IPS-NIHi7 (cell line): ENCODE measurements at regions not wholly inside any gene's neighbourhood (a gene's known extent, or its start where the extent isn't known, plus 50 kb on each side); places are given as distances from the start of the nearest gene placed in this dataset.

Experiments
- DNase-seq: peaks from one replicate; pipeline ENCODE4 v3.0.0; 2012; ENCODE audit warnings: mixed read lengths; ENCODE audit errors: extremely low spot score

DNA sequence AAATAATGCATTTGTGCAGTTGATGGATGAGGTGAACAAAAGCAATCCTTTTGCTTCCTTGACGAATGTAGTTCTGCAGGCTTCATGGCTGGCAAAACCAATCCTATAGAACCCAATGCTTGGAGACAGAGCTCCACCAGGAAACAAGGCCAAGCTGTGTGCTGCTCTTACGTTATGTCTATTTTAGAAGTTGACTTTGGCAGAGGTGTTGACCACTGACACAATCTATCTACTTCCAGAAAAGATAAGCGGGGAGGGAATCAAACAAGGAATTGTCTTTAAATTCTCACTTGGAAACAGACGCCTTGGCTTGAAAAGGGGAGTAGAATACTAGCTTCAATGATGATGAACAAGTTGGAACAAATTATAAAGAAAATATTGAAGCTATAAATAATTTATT lies 211.2 kb downstream of the SETD4 start:
- DNase-seq = no peak

DNA sequence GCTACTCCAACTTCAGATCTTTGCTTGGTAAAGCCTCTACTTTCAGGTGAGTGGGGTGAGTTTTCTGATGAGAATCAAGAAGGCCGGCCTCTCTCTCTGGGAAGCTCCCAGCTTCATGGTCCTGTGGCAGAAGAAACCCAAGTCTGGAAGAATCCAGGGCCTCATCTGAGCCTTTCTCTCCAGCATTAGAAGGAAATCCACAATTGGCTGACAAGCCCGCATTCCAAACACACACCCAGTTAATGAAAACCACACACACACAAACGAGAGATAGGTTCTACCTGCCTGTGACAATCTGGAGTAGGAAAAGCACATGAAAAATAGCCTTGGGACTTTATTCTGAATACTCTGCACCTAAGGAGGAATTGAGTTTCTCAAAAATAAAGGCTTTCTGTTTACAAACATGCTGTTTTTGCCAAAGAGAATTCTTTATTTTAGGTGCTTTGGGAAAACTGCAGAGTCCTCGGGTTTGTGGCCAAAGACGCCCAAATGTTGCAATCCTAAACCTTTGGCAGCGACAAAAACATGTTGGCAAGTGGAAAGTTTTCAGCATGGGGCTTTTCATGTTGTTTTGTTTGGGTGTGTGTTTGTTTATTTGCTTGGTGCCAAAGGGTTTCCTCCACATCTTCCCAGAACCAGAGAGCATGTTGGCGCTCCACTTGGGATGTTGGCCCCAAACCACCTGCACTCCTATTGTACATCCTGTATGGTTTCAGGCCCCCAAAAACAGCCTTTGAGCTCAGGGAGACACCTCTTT lies 216.2 kb downstream of the SETD4 start:
- no peak for DNase-seq

DNA sequence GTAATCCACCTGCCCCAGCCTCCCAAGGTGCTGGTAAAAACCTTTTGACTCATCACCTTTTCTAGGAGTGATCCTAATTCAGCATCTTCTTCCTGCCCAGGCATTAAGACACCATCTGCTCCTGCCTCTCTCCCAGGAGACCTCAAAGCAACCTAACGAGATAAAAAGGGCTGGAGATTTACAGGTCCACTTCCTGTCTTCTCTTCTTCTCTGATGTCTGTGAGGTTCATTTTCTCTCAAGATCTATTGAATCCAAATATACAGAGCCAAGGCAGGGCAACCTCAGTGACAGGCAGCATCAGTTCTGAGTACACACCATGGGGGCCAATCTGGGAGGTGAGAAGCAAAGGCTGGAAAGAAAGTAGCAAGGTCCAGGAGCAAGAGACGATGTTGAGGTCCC lies 219.4 kb downstream of the SETD4 start:
- no peak for DNase-seq

GRCh38 chr21:35840197-35840799 lies 220.0 kb downstream of the SETD4 start:
- peak; percentile 37 for DNase-seq

- DNase-seq = no peak
Measured at GRCh38 chr21:35838987-35839763, 221.2 kb downstream of the SETD4 start.

DNA sequence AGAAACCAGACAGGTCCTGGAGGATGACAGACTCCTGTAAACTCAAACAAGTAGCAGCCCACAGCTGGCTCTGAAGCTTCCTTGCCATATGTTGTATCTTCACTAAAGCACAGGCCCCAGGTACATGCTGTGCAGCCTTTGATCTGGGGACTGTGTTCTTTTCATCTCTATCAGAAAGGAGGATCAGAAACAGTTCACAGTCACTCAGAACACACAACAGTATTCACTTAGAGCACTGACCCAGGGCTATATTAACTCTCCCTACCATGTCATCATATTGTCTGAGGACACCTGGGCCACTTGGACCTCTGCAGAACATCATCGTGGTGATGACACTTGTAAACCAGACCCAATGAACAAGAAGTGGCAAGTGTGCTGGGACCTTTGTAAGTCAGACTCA lies 222.0 kb downstream of the SETD4 start:
- DNase-seq = no peak

DNA sequence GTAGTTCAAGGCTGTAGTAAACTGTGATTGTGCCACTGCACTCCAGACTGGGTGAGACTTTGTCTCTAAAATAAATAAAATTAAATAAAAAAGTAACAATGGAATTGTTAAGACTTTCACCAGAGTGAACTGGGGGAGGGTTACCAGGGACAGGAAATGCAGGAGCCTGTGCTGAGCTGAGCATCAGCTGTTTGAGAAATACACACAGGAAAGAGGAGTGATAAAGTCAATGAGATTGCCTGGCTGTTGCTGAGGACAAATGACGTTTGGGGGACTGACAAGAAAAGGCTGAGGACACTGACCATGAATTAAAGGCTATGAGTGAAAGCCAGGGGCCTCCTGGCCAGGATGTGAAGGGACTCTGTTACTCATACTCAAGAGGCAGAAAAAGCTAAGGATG lies 226.3 kb downstream of the SETD4 start:
- DNase-seq = no peak

DNA sequence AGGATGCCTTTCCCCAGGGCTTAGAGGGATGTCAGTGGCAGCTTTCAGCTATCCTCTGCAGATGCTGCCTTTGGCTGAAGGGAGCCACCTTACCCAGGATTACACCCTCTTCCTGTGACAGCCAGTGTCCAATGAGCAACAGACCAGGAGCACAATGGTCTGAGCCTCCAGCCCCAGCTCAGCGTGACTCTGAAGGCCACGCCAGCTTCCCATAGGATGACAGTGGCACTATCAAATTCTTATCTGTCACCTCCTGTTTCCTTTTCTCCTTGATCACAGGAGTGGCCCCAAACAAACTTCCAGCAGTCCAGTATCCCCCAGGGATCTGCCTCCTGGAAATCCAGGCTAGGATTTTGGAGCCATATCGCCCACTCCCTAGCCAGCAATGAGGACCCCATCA lies 226.9 kb downstream of the SETD4 start:
- DNase-seq = no peak

DNA sequence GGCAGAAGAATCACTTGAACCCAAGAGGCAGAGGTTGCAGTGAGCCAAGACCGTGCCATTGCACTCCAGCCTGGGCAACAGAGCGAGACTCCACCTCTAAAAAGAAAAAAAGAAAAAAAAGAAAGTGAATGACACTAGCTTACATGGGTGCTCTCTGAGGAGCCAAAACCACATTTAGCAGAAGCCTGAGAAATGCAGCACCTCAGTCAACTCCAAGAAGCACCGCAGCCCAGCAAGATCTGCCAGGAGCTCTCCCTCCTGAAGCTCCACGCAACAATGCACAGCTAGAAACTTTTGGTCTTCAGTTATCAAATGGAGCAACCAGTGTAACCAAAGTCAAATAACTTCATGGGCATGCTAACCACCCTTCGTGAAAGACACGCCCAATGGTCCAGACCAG lies 229.1 kb downstream of the SETD4 start:
- DNase-seq = no peak

- no peak for DNase-seq
Measured at GRCh38 chr21:35829067-35829466, 231.3 kb downstream of the SETD4 start.

DNA sequence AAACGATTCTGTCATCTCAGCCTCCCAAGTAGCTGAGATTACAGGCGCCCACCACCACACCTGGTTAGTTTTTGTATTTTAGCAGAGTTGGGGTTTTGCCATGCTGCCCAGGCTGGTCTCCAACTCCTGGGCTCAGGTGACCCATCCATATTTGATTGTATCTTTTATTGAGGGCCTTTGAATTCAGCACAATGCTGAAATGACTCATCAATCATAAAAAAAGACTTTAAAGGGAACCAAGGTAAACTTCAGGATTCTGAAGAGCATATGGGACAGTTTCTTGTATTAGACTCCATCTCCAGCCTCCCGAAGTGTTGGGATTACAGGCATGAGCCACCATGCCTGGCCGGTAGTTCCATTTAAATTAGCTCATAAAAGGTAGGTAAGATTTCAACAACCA lies 232.2 kb downstream of the SETD4 start:
- no peak for DNase-seq

GRCh38 chr21:35827004-35827403 lies 233.3 kb downstream of the SETD4 start:
- DNase-seq = no peak

GRCh38 chr21:35825370-35826353 lies 234.7 kb downstream of the SETD4 start:
- no peak for DNase-seq

GRCh38 chr21:35824136-35824535 lies 236.2 kb downstream of the SETD4 start:
- DNase-seq = no peak

DNA sequence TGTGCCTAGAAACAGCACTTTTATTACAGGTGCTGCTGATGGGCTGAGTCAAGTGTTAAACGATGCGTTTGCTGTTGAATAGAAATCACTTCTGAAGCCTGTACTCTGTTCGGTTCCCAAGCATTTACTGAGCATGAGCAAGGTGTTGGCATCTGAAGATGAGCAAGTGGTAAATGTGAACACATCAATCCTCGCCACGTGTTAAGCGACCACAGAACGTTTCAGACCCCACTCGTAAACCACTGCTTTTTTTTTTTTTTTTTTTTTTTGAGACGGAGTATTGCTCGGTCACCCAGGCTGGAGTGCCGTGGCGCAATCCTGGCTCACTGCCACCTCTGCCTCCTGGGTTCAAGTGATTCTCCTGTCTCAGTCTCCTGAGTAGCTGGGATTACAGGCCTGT lies 241.2 kb downstream of the SETD4 start:
- no peak for DNase-seq

GRCh38 chr21:35818597-35818996 lies 241.7 kb downstream of the SETD4 start:
- DNase-seq = no peak

DNA sequence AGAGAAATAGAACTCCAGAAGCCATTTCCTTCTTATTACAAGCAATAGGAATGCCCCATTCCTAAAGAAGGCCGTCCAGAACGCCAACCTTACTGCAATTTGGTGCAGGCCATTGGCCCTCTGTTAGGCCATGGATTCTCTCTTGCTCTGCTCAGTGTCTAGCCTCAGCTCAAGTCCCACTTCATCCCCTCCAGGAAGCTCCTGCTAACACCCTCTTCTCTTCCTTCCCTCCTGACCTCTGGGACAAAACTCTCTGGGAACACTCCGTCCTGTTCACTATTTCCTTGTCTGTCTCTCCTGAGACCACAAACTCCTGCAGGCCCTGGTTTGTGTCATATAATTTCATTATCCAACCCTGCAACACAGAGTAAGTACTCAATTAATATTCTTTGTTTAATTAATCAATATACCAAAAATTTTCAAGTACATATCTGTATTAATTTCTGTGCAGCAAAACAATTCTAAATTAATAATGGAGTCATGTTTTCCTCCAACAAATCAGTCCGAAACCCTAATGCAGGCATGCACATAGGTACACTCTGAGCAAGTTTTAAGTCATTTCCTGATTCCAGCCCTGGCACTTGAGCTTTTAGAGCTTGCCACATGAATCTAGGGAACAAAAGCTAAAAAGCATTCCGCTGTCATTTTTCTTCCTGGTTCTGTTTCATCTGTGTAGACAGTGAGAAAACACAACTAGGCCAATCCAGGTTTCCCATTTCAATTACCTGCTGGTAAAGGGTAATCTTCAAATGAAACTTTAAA lies 245.3 kb downstream of the SETD4 start:
- no peak for DNase-seq

DNA sequence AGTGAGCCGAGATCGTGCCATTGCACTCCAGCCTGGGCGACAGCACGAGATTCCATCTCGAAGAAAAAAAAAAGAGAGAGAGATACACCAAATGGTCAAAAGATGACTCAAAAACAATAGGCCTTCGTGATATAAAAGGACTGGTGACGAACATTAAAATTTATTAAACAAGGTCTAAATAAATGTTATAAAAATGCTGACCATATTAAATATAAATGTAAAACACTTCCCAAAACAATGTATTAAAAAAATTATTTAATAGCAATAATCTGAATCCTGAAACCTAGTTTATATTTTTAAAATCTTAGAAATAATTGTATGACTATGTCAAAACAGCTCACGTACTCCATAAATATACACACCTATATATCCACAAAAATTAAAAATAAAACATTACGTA lies 247.6 kb downstream of the SETD4 start:
- no peak for DNase-seq

DNA sequence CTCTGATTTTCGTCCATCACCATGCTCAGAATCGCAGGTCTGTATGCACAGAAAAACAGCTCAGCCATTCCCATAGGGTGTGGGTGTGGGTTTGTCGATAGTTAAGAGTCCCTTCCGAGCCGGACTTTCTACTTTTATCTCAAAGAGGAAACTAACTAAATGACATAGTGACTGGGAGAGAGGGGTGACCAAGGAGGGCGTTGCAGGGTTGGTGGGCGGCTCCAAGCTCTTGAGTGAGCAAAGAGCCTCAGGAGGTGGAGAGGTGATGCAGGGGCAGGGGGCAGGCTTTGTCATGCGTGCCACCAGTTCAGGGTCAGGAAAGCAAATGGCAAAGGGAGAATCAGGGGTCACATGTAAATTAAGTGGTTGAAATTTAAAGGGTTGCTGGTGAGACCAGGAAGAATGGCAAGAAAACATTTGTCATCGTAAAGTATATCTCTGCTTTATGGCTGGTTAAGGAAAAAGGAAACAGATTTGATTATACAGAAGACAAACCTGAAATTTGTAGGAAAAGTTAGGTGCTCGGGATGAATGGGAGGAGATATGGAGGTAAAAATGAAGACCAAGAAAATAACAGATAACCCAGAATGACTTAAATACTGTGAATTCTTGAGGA lies 249.0 kb downstream of the SETD4 start:
- DNase-seq = peak; percentile 38

DNA sequence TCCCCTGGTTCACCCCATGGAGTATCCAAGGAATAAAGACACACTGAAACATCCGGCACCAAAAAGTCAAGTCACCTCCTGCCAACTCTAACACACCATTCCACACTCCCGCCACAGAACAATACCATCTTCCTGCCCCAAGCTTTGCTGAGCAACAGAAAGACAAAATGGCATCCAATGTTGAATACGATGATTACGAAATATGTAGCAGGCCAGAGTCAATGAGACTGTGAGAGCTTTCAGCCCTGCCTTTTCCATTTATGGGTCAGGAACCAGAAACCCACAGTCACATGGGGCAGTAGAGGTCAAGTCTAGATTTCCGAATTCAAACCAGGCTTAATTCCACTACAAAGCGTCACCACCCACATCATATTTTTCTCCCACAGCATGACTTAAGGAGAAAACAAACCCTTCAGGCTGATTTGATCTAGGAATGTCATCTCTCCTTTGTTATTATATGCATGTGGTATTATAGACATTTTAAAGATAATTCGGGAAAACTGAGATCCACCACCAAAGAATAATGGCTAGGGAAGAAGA lies 249.8 kb downstream of the SETD4 start:
- no peak for DNase-seq
